ENCODE measurements at regions not wholly inside any gene's neighbourhood (a gene's known extent, or its start where the extent isn't known, plus 50 kb on each side); places are given as distances from the start of the nearest gene placed in this dataset.

DNA sequence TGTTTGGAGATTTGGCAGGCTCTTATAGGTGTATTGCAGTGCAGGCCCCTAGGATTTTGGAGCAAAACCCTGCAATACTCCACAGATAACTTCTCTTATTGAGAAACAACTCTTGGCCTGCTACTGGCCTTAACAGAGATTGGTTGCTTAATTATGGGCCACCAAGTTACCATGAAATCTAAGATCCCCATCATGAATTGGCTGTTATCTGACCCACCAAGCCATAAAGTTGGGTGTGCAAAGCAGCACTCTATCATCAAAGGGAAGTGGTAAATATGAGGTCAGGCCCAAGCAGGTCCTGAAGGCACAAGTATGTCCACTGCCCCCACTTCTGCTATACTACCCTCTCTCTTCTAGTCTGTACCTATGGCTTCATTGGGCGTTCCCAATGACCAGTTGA lies 130.0 kb upstream of the TNFSF4 start:
- DNase-seq (ENCODE audit: low read depth in 1 of 2, low spot score in 2 of 2) (no peak), FAIRE-seq (no peak)
- H3K9ac ChIP-seq (replicated peaks in 1 of 4; ENCODE audit: extremely low read depth in 1 of 4, low read depth in 3 of 4, low read length in 3 of 4): no peak overlapping the region
- no peaks in the 10 kb centered on the region for H3K79me2 ChIP-seq (ENCODE audit: control insufficient read depth in 1 of 2, insufficient read depth in 2 of 2, low read length in 2 of 2)
- H3K4ac ChIP-seq (replicated peaks; ENCODE audit: insufficient read length, low read depth, low read length): no peak overlapping the region
- 43% methylated on average over 1 of the region's 1 CpG; no CpG with 5 or more reads in 1 of the 2 experiments for WGBS, 2 experiments (ENCODE audit: extremely low coverage in 1 of 2, insufficient coverage in 1 of 2, insufficient read length in 1 of 2, insufficient replicate concordance in 2 of 2, low coverage in 1 of 2, low lambda C conversion rate in 2 of 2, missing lambda C conversion rate in 1 of 2)
- no peak overlapping the region for H3K23ac ChIP-seq (ENCODE audit: insufficient read length)
- no peak overlapping the region for H2BK15ac ChIP-seq (ENCODE audit: low read length)
- no peak overlapping the region for H2BK5ac ChIP-seq (ENCODE audit: low read depth, low read length)
- H3K4me3 ChIP-seq (ENCODE audit: extremely low read depth in 1 of 4, insufficient read depth in 2 of 4, low read depth in 3 of 4, low read length in 4 of 4): no peak overlapping the region
- no peak overlapping the region for H2BK20ac ChIP-seq (ENCODE audit: low read length)
- H3K27ac ChIP-seq (ENCODE audit: low read depth, low read length): no peak overlapping the region
- H3K4me1 ChIP-seq (replicated peaks in 1 of 4; ENCODE audit: control insufficient read depth in 3 of 4, insufficient read depth in 4 of 4, low read length in 3 of 4): no peaks in the 10 kb centered on the region
- no peaks in the 10 kb centered on the region for H3K79me1 ChIP-seq (ENCODE audit: low read depth, low read length)
- H3K4me2 ChIP-seq (ENCODE audit: insufficient read depth in 1 of 2, low read depth in 2 of 2, low read length in 2 of 2): no peak overlapping the region
- H3K18ac ChIP-seq (ENCODE audit: extremely low read depth, low read length): no peak overlapping the region
- no peak overlapping the region for H4K8ac ChIP-seq (ENCODE audit: extremely low read depth, insufficient read depth, low read length)
- H3K27me3 ChIP-seq (replicated peaks in 1 of 4; ENCODE audit: control insufficient read depth in 3 of 4, extremely low read depth in 1 of 4, insufficient read depth in 3 of 4, low read length in 3 of 4): no peaks in the 10 kb centered on the region
- no peak overlapping the region for H4K91ac ChIP-seq (replicated peaks; ENCODE audit: insufficient read length, low read length)
- H2BK120ac ChIP-seq (replicated peaks; ENCODE audit: low read depth, low read length): no peak overlapping the region
- H2AFZ ChIP-seq (ENCODE audit: low read length): no peak overlapping the region
- no peaks in the 10 kb centered on the region for H3K36me3 ChIP-seq (ENCODE audit: control insufficient read depth in 2 of 4, insufficient read depth in 4 of 4, low read length in 3 of 4)
- no peak overlapping the region for H3K56ac ChIP-seq (replicated peaks; ENCODE audit: insufficient read length, low read depth, low read length)
- TF ChIP-seq KDM5A (IDR thresholded peaks at IDR 0.05; ENCODE audit: low read length) (no peak), TAF1 (IDR thresholded peaks at IDR 0.05; ENCODE audit: low read depth, low read length) (no peak), CBX8 (IDR thresholded peaks at IDR 0.05; ENCODE audit: borderline replicate concordance, low read depth, low read length) (no peak), SAP30 (IDR thresholded peaks at IDR 0.05; ENCODE audit: insufficient read depth, insufficient replicate concordance, low read length) (no peak)
- TF ChIP-seq, protein P1, sequence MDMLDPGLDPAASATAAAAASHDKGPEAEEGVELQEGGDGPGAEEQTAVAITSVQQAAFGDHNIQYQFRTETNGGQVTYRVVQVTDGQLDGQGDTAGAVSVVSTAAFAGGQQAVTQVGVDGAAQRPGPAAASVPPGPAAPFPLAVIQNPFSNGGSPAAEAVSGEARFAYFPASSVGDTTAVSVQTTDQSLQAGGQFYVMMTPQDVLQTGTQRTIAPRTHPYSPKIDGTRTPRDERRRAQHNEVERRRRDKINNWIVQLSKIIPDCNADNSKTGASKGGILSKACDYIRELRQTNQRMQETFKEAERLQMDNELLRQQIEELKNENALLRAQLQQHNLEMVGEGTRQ (IDR thresholded peaks at IDR 0.05; ENCODE audit: low read length): no peak
- ChIA-PET CTCF (ENCODE audit: partially characterized antibody) (no interaction called here), POLR2A (ENCODE audit: partially characterized antibody) (no interaction called here)
- H3K9me3 ChIP-seq (ENCODE audit: insufficient read depth in 2 of 2, low read depth in 1 of 2, low read length in 1 of 2): no peaks in the 10 kb centered on the region
- no peak overlapping the region for H4K5ac ChIP-seq (ENCODE audit: insufficient read length, low read depth, low read length)
- no peaks in the 10 kb centered on the region for H4K20me1 ChIP-seq (replicated peaks in 1 of 2; ENCODE audit: control insufficient read depth in 1 of 2, insufficient read depth in 2 of 2, low read length in 2 of 2)
- H3K23me2 ChIP-seq (ENCODE audit: low read depth, low read length): no peaks in the 10 kb centered on the region
- no peak overlapping the region for H2AK5ac ChIP-seq (ENCODE audit: low read depth, low read length)
- H3K14ac ChIP-seq (ENCODE audit: insufficient read length): no peak overlapping the region
- no peak overlapping the region for H2BK12ac ChIP-seq (ENCODE audit: low read depth, low read length)

Data from H1 (cell line).